AG09319 (cell line): ENCODE measurements at regions not wholly inside any gene's neighbourhood (a gene's known extent, or its start where the extent isn't known, plus 50 kb on each side); places are given as distances from the start of the nearest gene placed in this dataset.

Experiments
- DNase-seq: peaks from one replicate; pipeline ENCODE4 v3.0.0-alpha.2; 2010; ENCODE audit warnings: low read depth; ENCODE audit errors: extremely low read depth
- TF ChIP-seq, protein P1 (sequence below): IDR thresholded peaks from 2 replicates; pipeline ENCODE4 v1.5.1; 2011; ENCODE audit warnings: low read depth, mild to moderate bottlenecking, inconsistent platforms, low read length, moderate library complexity

DNA sequence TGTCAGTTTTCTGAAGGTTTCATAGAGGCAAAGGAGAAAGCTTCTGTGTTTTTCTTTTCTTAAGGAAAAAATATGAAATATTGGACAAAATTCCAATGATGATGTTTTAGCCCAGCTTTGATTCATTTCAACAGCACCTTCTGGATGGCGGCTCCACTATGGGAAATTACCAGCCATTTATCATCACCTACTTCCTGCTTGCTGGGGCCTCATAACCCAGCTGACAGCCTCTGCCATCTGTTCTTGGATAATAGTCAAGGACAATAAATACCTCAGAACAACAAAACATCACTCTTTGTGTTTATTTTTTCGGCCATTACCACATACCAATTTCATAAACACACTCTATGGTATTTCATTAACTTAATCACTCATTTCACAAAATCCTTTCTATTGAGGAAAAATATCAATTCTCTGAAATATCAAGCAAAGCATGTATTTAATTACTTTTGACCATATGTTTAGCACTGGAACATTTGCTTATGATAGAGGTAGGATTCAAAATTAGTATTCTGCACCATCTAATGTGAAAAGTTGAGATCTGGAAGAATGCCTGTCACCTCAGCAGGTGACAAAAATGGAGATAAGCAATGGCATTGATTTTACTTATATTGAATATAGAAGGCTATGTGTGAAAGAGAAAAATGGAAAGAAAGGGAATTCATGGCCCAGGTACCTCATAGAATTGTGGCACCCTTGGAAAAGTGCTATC, 629.7 kb downstream of the LIG4 start:
- TF ChIP-seq, protein P1, sequence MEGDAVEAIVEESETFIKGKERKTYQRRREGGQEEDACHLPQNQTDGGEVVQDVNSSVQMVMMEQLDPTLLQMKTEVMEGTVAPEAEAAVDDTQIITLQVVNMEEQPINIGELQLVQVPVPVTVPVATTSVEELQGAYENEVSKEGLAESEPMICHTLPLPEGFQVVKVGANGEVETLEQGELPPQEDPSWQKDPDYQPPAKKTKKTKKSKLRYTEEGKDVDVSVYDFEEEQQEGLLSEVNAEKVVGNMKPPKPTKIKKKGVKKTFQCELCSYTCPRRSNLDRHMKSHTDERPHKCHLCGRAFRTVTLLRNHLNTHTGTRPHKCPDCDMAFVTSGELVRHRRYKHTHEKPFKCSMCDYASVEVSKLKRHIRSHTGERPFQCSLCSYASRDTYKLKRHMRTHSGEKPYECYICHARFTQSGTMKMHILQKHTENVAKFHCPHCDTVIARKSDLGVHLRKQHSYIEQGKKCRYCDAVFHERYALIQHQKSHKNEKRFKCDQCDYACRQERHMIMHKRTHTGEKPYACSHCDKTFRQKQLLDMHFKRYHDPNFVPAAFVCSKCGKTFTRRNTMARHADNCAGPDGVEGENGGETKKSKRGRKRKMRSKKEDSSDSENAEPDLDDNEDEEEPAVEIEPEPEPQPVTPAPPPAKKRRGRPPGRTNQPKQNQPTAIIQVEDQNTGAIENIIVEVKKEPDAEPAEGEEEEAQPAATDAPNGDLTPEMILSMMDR = no peak
- DNase-seq = no peak

DNA sequence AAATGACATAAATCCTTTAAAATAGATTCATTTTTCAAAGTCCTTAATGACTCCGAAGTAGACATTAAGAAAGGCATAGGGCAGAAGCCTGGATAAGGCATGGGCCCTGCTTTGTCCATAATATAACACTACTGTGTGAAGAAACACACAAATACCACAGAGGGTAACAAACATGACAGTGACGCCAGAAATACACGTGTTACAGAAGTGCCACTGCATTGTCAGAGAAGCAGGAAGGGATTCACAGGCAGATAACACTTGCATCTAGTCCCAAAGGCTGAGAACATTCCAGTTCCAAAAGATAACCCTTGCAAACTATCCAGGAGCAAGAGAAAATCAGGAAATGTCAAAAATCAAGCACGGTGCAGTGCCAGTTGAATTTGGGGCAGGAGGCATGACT, 633.2 kb downstream of the LIG4 start:
- TF ChIP-seq, protein P1 = no peak

DNA sequence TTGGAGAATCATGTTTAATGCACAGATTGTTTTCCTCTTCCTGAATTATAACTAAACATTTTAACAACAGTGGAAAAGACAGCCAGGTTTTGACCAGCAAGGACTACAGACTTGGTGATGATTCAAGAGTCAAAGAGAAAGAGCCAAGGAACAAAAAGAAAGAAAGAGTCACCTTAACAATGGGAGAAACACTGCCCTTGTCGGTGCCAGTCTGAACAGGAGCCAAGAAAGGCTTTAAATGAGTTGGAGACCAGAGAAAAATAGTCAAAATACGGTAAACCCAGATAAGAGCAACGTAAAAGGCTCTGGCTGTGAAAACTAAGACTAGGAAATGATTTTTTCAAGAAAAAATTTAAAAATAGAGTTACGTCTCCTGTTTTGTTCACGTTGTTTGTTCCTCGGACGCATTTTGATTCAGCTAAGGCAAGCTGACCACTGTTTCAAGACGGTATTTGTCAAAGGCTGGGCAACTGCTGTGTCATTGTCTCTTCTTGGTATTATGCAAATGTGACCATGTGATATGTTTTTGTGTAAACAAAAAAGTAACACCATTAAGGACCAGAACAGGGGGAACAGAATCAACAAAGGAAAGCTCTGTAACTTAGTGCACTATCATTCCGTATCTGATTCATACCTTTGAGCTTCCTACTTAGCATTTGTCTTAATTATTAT, 634.5 kb downstream of the LIG4 start:
- TF ChIP-seq, protein P1 = no peak
- DNase-seq = no peak

More for the DNA sequence above, 633.2 kb downstream of the LIG4 start:
- DNase-seq = no peak

DNA sequence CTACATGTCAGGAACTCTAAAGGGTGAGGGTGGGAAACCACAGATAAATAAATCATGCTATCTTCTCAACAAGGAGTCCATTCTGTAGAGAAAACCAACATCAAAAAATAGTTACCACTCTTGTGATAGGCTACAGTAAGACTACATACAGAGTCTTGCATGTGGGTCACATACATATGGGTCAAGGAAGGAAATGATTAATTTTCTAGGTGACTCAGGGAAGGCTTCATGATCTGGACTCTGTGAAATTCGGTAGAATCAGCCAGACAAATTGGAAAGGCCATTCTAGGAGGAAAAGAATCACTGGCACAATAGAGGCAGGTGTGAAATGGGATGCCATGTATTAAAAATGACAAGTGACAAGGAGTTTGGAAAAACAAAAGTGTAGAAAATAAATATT, 638.9 kb downstream of the LIG4 start:
- TF ChIP-seq, protein P1 = no peak
- no peak for DNase-seq

DNA sequence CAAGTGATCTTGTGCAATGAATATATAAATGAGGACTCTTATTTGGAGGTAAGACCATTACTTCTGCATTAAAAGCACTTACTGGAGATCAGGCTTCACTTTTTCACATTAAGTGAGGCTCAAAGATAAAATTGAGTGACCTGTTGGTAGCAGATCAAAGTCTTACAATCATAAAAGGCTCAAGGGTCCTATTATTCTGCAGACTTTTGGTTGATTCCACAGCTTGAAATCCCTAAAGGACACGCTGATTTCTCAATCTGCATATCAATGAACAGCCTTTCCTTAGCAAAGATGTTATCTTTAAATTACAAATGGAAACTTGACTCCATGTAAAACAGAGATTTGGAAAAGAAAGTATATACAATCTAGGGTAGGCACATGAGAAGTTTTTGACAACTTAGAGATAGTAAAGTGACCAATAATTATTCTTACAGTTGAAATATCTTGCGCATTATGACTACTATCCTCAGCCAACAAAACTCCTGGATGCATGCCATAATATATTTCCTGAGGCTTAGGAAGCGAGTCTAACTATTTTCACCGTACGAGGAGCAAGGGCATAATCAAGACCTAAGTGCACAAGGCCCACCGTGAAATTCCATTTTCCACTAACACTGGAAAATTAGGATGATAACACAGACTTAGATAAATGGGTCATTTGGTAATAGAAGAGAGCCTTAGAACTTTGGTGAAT, 640.7 kb downstream of the LIG4 start:
- DNase-seq = no peak
- TF ChIP-seq, protein P1 = no peak

DNA sequence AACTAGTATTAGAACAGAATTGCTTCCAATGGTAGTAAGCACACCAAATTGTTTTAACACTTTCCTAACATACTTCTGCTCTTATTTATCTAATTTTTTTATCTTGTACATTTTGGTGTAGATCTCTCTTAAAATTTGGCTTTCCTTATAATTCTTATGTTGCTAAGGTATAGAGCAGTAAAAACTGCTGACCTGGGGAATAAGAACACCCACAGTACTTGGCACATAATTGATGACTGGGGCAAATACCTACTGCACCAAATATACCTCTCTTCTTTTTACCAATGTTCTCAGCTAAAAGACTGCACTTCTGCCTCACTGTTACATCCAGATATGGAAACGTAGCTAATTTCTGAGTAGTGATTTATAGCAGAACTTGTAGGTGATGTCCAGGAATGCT, 642.2 kb downstream of the LIG4 start:
- no peak for DNase-seq
- TF ChIP-seq, protein P1 = no peak

DNA sequence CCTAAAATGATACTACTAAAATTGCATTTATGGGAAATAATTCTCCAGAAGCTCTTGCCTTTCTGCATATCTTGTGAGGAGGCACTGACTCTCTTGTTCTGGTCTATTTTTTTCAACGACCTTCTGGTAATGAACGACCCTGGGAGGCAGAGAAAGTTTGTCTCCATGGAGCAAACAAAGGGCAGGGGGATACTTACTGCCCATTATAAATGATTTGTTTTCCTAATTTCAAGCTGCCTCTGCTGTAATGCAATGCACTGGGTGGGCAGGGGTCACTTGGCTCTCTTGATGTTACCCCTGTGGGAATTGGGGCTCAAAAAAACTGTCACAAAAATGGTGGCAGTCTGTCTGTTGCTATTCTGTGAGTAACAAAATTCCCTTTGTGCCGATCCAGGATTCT, 643.2 kb downstream of the LIG4 start:
- no peak for DNase-seq
- TF ChIP-seq, protein P1 = no peak
